ENCODE measurements at regions not wholly inside any gene's neighbourhood (a gene's known extent, or its start where the extent isn't known, plus 50 kb on each side); places are given as distances from the start of the nearest gene placed in this dataset.

DNA sequence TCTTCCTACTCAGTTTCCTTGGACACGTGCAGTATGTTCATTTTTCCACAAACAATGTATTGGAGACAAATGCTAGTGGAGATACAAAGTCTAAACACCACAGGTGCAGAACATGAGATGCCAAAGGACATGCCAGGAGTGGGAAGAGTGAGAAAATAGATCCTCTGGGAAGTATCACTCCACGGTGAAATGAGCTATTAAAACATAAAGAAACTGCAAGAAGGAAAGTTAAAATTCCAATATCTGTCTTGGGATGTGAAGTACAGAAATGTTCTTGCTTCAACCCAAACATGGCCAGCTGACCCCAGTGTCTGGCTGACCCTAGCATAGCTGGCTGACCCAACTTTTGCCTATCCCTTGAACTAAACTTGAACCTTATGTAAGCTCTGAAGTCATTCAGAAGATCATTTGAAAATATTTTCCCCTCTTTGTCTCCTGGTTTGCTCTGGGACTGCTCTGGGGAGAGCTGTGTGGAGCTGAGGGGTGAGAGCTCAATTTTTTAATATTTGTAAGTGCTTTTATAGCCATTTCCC lies 59.5 kb downstream of the FZD1 start:
- no peak for DNase-seq (ENCODE audit: low spot score)

GRCh38 chr7:91324663-91325062 lies 60.4 kb downstream of the FZD1 start:
- DNase-seq (ENCODE audit: low spot score), result no peak

DNA sequence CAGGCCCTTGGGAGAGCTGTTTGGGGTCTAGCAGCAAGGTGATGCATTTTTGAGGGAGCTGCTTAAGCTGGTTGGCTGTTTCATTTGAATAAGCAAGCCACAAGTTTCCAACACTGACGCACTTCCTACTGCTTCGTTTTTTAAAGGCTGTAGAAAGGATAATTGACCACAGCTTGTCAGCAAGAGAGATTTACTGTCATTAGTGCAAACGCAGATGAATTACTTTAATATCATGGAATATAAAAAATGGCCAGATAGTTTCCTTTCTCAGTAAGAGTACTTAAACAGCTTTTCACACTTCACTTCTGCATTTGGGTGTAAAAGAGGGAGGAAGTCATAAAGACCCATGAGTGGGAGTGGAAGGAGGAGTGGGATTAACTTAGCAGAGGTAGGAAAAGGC lies 61.5 kb downstream of the FZD1 start:
- DNase-seq (ENCODE audit: low spot score), result no peak

DNA sequence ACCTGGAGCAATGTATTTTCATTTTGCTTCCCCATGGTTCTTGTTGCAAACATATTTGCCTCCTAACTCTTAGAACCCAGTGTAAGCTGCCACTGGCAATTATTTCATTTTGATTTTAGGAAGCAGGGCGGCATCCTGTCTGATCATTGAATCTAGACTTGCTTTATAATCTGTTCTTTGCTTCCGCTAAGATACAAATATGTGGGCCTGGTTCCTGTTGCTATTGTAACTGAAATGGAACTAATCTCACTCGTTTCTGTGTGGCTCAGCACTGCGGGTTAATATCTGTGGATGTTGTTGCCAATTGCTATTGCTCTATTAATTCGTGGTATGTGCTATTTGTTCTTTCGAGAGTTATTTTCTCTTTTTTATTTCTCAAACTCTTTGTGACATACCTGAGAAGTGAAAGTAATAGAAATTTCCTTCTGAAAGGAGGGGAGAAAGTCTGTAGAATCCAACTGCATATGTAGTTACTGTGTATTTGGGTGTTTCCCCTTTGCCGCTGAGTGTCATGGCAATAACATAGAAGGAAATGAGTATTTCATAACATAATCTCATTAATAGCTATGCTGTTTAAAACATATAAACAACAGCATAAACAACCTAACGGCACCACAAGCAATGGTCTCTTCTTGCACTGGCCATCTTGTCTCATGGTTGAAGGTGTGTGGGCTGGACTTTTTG lies 62.4 kb downstream of the FZD1 start:
- no peak for DNase-seq (ENCODE audit: low spot score)

- no peak for DNase-seq (ENCODE audit: low spot score)
Measured at GRCh38 chr7:91327346-91327745, 63.1 kb downstream of the FZD1 start.

DNA sequence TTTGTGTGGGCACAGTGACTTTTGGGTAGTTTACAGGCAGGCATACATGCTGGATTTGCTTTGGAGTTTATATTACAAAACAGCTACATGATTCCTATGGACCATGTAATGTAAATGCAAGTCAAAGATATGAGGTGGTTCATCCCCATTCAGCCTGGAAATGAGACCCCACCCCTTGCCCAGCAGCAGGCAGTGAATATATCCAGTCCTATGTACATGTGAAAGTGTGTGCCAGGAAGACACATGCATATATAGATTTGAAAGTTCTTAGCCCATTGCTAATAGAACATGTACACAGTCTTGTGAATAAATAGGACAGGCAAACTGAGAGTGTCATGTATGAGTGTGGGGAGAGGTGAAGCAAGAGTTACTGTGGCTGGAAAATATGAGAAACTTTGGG lies 65.3 kb downstream of the FZD1 start:
- DNase-seq (ENCODE audit: low spot score), result no peak

DNA sequence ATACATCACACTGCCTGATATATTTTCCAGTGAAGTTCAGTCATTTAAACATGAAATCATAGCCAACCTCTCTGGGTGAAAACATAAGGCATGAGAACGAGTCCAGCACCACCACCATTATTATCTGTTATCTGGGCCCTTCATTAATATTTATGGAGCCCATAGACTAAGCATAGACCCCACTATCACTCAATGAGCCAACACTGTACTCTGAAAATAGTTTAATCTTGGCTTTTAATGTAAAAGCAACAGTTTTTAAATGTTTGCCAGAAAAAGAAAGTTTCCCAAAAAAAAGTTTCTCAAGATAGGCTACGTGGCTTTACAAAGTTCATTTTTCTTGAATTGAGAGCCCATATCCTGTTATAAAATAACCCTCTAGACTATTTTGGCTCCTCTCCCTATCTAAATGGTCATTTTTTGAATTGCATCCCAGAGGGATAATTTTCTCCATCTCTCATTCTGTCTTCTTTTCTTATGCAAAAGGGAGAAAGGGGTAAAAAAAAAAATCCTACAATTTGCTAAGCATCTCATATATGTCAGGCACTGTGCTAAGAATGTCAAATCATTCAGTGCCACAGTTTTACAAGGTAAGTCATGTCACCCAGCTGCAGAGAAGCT lies 66.1 kb downstream of the FZD1 start:
- no peak for DNase-seq (ENCODE audit: low spot score)

DNA sequence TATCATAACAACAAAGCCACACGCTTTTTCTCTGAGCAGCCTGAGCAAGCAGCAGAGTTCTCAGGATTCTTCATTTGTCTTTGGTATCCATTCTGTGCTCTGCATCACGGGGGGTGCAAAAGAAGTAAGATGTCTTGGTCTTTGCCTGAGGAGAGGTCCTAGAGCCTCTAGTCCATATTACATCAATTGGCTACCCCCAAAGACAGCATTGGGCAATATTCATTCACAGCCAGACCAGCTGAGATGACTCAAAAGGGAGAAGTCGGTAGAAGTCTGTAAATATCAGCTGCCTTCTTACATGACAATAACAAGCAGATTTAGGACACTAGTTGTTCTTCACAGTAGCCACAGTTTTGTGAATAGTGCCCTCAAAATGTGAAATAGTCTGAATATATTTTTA lies 66.6 kb downstream of the FZD1 start:
- DNase-seq (ENCODE audit: low spot score), result no peak

DNA sequence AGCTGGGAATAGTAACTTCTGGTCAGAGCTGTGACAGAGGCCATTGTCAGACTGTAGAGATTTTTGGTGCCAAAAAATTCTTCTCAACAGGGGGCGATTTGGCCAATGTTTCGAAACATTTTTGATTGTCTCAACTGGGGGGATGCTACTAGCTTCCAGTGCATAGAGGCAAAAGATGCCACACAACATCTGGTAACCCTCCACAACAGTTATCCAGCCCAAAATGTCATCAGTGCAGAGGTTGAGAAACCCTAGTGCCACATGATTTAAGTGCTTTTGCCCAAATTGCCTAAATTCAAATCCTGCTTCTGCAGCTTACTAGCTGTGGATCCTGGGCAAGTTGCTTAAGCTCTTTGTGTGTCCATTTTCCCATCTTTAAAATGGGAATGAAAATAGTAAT lies 71.9 kb downstream of the FZD1 start:
- DNase-seq (ENCODE audit: low spot score), result no peak

DNA sequence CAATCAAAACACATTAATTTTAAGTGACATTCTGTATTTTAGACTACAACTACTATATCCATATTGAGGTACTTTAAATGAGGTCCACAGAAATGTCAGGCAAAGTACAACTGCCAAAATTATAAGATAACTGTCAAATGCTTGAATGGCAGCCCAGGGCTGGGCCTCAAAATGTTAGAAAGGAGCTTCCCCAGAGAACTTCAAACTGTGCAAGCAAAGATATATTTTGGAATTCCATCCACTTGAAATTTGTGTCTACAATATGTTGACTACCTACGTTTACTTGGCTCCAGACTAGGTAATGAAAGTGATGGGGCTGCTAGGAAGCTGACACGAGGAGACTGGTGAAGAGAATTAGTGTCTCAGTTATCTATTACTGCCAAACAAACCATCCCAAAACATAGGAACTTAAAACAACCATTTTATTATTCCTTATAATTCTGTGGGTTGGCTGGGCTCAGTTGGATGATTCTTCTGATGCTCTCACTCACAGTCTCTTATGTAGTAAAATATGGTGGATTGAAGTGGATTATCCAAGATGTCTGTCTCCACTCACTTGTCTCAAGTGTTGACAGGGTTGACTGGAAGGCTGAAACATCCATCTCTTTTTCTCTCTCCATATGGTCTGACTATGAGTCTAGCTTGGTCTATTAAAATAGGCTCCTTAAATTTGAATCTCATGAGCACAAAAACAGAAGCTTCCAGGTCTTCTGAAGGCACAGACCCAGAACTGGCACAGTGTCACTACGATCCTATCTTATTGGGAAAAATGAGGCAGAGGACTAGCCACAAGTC lies 74.2 kb downstream of the FZD1 start:
- no peak for DNase-seq (ENCODE audit: low spot score)

- no peak for DNase-seq (ENCODE audit: low spot score)
Measured at GRCh38 chr7:91342346-91342745, 78.1 kb downstream of the FZD1 start.

- DNase-seq (ENCODE audit: low spot score), result no peak
Measured at GRCh38 chr7:91343420-91343960, 79.3 kb downstream of the FZD1 start.

DNA sequence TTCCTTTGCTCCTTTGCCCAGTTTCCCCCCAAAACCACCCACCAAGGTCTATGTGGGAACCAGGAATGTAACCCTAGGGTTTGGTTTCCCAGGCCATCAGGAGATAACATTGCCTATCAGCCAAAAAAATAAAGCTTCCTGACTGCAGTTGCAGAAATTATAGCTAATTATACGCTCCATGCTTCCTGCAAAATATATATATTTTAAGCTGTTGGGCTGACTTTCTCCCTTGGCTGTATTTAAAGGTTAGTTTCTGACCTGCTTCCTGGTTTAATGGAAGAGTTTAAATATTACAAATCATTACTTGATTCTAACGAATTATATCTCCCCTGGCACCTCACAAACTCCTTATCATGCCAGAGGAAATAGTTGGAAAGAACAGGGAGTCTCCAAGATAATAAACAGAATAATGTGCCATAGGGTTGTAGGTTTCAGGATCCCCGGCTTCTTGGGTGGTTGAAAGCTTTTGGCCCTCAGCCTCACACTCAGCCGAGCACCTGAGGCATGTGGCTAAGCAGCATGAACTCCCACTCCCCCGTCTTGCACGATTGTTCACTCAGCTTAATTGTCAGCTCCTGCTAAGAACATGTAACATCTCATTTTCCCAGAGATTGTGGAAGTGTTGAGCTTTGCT lies 79.9 kb downstream of the FZD1 start:
- DNase-seq (ENCODE audit: low spot score), result no peak

DNA sequence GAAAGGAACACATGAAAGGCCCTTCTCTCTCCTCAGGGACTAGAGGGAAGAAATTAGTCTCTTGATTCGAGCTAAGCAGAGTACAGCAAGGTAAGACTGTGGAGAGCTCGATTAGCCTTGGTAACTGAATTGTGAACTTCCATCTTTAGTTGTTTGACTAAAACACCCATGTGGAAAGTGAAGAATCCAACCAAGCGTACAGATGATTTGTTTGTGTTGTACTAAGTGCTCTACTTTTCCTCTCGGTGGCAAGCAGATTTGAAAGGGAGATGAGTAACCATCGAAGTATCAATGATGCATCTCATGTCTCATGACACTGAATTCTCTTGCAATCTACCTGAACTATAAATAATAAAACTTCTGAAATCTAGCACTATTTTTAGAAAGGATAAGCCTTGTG lies 80.7 kb downstream of the FZD1 start:
- peak; percentile 29 for DNase-seq (ENCODE audit: low spot score)

DNA sequence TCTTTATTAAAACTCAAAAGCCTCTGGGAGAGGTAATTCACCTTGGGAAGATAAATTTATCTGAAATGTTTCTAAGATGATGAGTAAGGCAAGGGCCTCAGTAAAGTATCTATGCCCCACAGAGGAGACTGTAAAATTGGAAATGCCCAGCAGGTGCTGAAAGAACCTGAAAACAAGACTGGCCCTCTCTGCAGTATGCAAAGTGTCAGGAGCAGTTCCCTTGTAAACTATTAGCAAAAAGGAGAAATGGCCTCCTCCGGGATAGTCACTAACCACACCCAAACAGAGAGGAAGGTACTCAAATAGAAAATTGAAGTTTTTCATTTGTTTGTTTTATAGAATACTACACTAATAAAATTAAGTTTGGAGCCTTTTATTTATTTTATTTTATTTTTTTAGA lies 81.2 kb downstream of the FZD1 start:
- peak; percentile 29 for DNase-seq (ENCODE audit: low spot score)

DNA sequence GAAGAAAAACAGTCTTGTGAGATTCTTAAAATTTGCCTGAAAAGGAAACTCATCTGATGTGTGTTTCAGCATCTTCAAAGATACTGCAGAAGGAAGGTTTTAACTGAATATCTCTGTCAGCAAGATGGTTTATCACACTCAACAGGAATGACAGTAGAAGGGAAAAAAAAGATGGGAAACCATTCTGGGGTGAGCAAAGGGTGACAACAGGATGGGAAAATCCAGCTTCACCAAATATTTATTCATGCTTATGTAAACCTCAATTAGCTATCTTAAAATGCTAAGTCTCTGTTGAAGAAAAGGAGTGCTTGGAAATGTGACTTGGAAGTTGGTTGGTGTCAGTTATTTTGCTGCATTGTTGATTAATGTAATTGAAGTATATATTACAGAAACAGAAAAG lies 82.2 kb downstream of the FZD1 start:
- no peak for DNase-seq (ENCODE audit: low spot score)

GRCh38 chr7:91347290-91347689 lies 83.1 kb downstream of the FZD1 start:
- DNase-seq (ENCODE audit: low spot score), result no peak

DNA sequence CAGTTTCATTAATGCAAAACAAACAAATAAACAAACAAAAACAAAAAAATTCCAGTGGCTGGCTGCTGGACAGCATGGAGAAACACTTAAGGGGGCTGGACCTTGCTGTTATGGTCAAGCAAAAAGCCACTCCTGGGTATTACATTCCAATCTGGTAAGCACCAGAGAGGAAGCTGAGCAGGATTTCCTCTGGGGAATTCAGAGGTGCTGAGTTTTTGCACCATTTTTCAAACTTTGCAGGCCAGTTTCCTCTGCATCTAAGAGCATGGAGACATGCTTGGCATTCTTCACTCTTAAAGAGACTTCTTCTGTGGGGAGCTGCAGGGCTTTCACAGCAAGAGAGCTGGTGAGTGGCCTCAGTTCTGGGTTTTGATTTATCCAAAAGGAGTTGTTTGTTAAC lies 84.5 kb downstream of the FZD1 start:
- no peak for DNase-seq (ENCODE audit: low spot score)

DNA sequence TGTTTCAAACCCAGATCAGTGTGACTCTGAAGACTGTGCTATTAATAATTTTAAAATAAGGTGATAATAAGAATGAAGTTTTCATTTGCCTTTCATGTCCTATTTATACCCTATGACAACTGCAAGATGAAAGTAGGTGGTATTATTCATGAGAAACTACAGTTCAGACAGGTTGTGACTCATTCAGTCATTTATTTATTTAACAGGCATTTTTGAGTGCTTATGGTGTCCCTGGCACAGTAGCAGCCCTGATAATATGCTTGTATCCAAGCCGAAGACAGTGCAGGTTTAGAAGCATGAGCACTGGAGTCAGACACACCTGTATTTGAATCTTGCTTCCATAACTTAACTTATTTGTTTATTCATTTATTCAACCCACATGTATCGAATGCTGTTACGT lies 87.1 kb downstream of the FZD1 start:
- DNase-seq (ENCODE audit: low spot score), result no peak

GRCh38 chr7:91352091-91352490 lies 87.9 kb downstream of the FZD1 start:
- no peak for DNase-seq (ENCODE audit: low spot score)

DNA sequence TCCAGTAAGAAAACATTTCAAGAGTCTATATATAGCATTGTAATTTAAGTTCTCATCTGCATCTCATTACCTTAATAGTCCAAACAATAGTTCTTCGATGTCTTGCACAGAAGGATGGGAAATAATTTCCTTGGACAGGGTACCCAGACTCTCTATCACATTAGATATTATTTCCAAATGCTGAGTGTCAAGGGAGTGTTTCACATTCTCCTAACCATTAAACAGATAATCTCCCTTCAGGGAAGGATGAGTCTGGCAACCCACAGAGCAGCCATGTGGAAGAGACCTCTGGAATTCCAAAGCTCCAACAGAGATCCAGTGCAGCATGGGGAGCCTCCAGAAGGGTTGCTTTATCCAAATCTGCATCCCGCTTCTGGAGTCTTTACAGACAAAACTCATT lies 89.6 kb downstream of the FZD1 start:
- no peak for DNase-seq (ENCODE audit: low spot score)

- no peak for DNase-seq (ENCODE audit: low spot score)
Measured at GRCh38 chr7:91355695-91356435, 91.6 kb downstream of the FZD1 start.
